PFSK-1 (cell line): ENCODE measurements at regions not wholly inside any gene's neighbourhood (a gene's known extent, or its start where the extent isn't known, plus 50 kb on each side); places are given as distances from the start of the nearest gene placed in this dataset.

Experiments used
- FOXP2 ChIP-seq: optimal IDR thresholded peaks from 2 replicates; pipeline ENCODE3; 2011; ENCODE audit warnings: borderline replicate concordance, control low read depth, inconsistent platforms; ENCODE audit not compliant: insufficient read depth; ENCODE audit errors: extremely low read length, extremely low read depth
- TAF1 ChIP-seq: IDR thresholded peaks from 2 replicates; pipeline ENCODE4 v1.6.1; 2012; ENCODE audit warnings: low read length, control low read depth, borderline replicate concordance; ENCODE audit not compliant: insufficient read depth

- TF ChIP-seq FOXP2 (no peak), TAF1 (no peak)
Observed at GRCh38 chr10:42490368-42490767, 148.0 kb downstream of the ZNF33B start.
